ENCODE measurements at regions not wholly inside any gene's neighbourhood (a gene's known extent, or its start where the extent isn't known, plus 50 kb on each side); places are given as distances from the start of the nearest gene placed in this dataset.

DNA sequence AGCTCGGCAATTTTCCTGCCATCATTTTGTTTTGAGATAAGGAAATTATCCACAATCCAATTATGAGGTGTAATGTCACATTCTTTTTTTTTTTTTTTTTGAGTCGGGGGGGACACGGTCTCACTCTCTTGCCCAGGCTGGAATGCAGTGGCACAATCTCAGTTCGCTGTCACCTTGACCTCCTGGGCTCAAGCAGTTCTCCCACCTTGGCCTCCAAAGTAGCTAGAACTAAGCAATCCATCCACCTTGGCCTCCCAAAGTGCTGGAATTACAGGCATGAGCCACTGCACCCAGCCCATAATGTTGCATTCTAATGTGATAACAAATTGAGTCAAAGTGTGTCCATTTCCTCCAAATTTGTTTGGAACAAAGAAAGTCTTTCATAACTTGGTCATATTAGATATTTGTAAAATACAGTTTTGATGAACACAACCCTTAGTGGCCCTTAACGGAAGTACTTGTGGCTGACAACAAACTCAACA, 144.1 kb upstream of the AFDN start:
- Histone ChIP-seq H2BK20ac (ENCODE audit: low read depth, low read length) (no peak overlapping the region), H3K23ac (ENCODE audit: low read depth, low read length) (no peak overlapping the region), H3K4me2 (ENCODE audit: low read depth, low read length) (no peak overlapping the region), H2BK15ac (ENCODE audit: low read depth, low read length) (no peak overlapping the region), H3K27ac (ENCODE audit: insufficient read depth, low read length) (no peak overlapping the region), H2AFZ (replicated peaks; ENCODE audit: low read length, poor library complexity) (no peak overlapping the region), H3K9ac (ENCODE audit: low read depth, low read length) (no peak overlapping the region), H3K4me3 (ENCODE audit: insufficient read depth, low read depth, low read length) (no peak overlapping the region), H2BK120ac (ENCODE audit: low read depth, low read length) (no peak overlapping the region), H3K4me1 (ENCODE audit: control insufficient read depth, insufficient read depth, low read length) (no peaks in the 10 kb centered on the region), H4K20me1 (ENCODE audit: insufficient read depth, low read length) (no peaks in the 10 kb centered on the region), H3K18ac (ENCODE audit: low read depth, low read length) (no peak overlapping the region), H3K9me1 (ENCODE audit: insufficient read depth, low read length) (no peaks in the 10 kb centered on the region), H3K4ac (ENCODE audit: low read depth, low read length) (no peak overlapping the region), H3K27me3 (ENCODE audit: control insufficient read depth, insufficient read depth, low read length) (no peaks in the 10 kb centered on the region), H2AK9ac (replicated peaks; ENCODE audit: low read depth, low read length, poor library complexity) (no peak overlapping the region), H3K56ac (ENCODE audit: extremely low read depth, insufficient read depth, low read length) (no peak overlapping the region), H3K9me3 (ENCODE audit: control insufficient read depth, insufficient read depth, low read length) (peaks cover 49% of the 10 kb centered on the region), H4K5ac (ENCODE audit: low read depth, low read length) (no peak overlapping the region), H3K14ac (replicated peaks; ENCODE audit: low read depth, low read length) (no peak overlapping the region), H3K79me1 (ENCODE audit: low read depth in 1 of 2, low read length in 2 of 2) (no peaks in the 10 kb centered on the region), H4K91ac (ENCODE audit: insufficient read depth, low read depth, low read length) (no peak overlapping the region), H2BK5ac (ENCODE audit: low read depth, low read length, poor library complexity, severe bottlenecking) (no peak overlapping the region), H4K8ac (ENCODE audit: low read depth in 2 of 2, low read length in 2 of 2) (no peak overlapping the region), H2AK5ac (ENCODE audit: low read depth, low read length) (no peak overlapping the region), H3K36me3 (ENCODE audit: control insufficient read depth, insufficient read depth, low read length) (no peaks in the 10 kb centered on the region)
- in situ Hi-C loops (cut with MboI; ENCODE audit: low sequenced_read_pairs) (no loop called here), dilution Hi-C loops (cut with HindIII; ENCODE audit: low sequenced_read_pairs, unreplicated experiment) (no loop called here), intact Hi-C loops (cut with micrococcal nuclease) (no loop called here)
- no peak for DNase-seq
- no peak for ATAC-seq (ENCODE audit: low read depth)
- BruUV-seq (replicated peaks): no TSS peak
- no CpG with 5 or more reads among the region's 5 CpGs for WGBS, 2 experiments (ENCODE audit: extremely low coverage in 2 of 2, insufficient read length in 1 of 2)
- CTCF ChIA-PET: no interaction called here
- POLR2A ChIA-PET (ENCODE audit: unreplicated experiment): no interaction called here
- no peak for TF ChIP-seq RAD21 (IDR thresholded peaks at IDR 0.05; ENCODE audit: low read length)
- TF ChIP-seq, protein P1, sequence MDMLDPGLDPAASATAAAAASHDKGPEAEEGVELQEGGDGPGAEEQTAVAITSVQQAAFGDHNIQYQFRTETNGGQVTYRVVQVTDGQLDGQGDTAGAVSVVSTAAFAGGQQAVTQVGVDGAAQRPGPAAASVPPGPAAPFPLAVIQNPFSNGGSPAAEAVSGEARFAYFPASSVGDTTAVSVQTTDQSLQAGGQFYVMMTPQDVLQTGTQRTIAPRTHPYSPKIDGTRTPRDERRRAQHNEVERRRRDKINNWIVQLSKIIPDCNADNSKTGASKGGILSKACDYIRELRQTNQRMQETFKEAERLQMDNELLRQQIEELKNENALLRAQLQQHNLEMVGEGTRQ (IDR thresholded peaks at IDR 0.05; ENCODE audit: low read depth, low read length): no peak
- TF ChIP-seq NFE2L2 (IDR thresholded peaks at IDR 0.05; ENCODE audit: low read depth, low read length): no peak
- no peak for TF ChIP-seq RCOR1 (IDR thresholded peaks at IDR 0.05; ENCODE audit: insufficient replicate concordance, low read length)
- TF ChIP-seq CHD1 (IDR thresholded peaks at IDR 0.05; ENCODE audit: low read depth, low read length): no peak
- no peak for TF ChIP-seq BHLHE40 (IDR thresholded peaks at IDR 0.05; ENCODE audit: low read depth, low read length)
- no peak for TF ChIP-seq FOS (IDR thresholded peaks at IDR 0.05; ENCODE audit: low read depth, low read length)
- no peak for TF ChIP-seq MXI1 (IDR thresholded peaks at IDR 0.05; ENCODE audit: borderline replicate concordance, low read depth, low read length)
- TF ChIP-seq, protein P2, sequence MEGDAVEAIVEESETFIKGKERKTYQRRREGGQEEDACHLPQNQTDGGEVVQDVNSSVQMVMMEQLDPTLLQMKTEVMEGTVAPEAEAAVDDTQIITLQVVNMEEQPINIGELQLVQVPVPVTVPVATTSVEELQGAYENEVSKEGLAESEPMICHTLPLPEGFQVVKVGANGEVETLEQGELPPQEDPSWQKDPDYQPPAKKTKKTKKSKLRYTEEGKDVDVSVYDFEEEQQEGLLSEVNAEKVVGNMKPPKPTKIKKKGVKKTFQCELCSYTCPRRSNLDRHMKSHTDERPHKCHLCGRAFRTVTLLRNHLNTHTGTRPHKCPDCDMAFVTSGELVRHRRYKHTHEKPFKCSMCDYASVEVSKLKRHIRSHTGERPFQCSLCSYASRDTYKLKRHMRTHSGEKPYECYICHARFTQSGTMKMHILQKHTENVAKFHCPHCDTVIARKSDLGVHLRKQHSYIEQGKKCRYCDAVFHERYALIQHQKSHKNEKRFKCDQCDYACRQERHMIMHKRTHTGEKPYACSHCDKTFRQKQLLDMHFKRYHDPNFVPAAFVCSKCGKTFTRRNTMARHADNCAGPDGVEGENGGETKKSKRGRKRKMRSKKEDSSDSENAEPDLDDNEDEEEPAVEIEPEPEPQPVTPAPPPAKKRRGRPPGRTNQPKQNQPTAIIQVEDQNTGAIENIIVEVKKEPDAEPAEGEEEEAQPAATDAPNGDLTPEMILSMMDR (conservative IDR thresholded peaks at IDR 0.05; ENCODE audit: low read depth, low read length): no peak

All from IMR-90 (cell line).